Activated T-cell treated with anti-CD3 and anti-CD28 coated beads, Interleukin-2, amount 50 U/mL, for 24 hours (primary cell): ENCODE measurements at regions not wholly inside any gene's neighbourhood (a gene's known extent, or its start where the extent isn't known, plus 50 kb on each side); places are given as distances from the start of the nearest gene placed in this dataset.

Experiments used
- DNase-seq: peaks from one replicate; pipeline ENCODE4 v3.0.0-alpha.2; 2020
- H3K27ac Mint-ChIP-seq: 2 replicates; pipeline ENCODE4 v1.8.0; 2020; ENCODE audit warnings: mild to moderate bottlenecking, mixed read lengths
- H3K27me3 Mint-ChIP-seq: 2 replicates; pipeline ENCODE4 v1.8.0; 2020; ENCODE audit warnings: mixed read lengths
- H3K36me3 Mint-ChIP-seq: 2 replicates; pipeline ENCODE4 v1.8.0; 2020; ENCODE audit warnings: low read depth, mixed read lengths
- H3K4me1 Mint-ChIP-seq: 2 replicates; pipeline ENCODE4 v1.8.0; 2020; ENCODE audit warnings: low read depth, mixed read lengths
- H3K4me3 Mint-ChIP-seq: 2 replicates; pipeline ENCODE4 v1.8.0; 2020; ENCODE audit warnings: mild to moderate bottlenecking, moderate library complexity, mixed read lengths
- H3K9me3 Mint-ChIP-seq: 2 replicates; pipeline ENCODE4 v1.8.0; 2020; ENCODE audit warnings: mixed read lengths

DNA sequence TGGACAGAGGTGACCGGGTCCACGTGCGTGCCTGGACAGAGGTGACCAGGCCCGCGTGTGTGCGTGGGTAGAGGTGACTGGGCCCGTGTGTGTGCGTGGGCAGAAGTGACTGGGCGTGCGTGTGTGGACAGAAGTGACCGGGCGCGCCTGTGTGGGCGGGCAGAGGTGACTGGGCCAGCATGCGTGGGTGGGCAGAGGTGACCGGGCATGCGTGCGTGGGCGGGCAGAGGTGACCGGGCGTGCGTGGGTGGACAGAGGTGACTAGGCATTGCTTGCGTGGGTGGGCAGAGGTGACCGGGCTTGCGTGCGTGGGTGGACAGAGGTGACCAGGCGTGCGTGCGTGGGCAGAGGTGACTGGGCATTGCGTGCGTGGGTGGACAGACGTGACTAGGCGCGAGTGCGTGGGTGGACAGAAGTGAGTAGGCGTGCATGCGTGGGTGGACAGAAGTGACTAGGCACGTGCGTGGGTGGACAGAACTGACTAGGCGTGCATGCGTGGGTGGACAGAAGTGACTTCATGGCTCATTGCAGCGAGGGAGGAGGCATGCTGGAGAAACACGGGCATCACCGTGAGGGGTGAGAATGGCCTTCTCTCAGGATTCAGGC lies 254.1 kb upstream of the IRX4 start:
- peaks cover 3% of the 10 kb centered on the region for H3K9me3 Mint-ChIP-seq
- H3K4me1 Mint-ChIP-seq: peaks cover 3% of the 10 kb centered on the region
- H3K27ac Mint-ChIP-seq: no peak overlapping the region
- DNase-seq: no peak
- H3K36me3 Mint-ChIP-seq: no peaks in the 10 kb centered on the region
- no peak overlapping the region for H3K4me3 Mint-ChIP-seq
- H3K27me3 Mint-ChIP-seq: peaks cover 21% of the 10 kb centered on the region

- Mint-ChIP-seq H3K27ac (no peak overlapping the region), H3K36me3 (no peaks in the 10 kb centered on the region), H3K27me3 (peaks cover 22% of the 10 kb centered on the region), H3K9me3 (peaks cover 3% of the 10 kb centered on the region), H3K4me3 (no peak overlapping the region), H3K4me1 (peaks cover 3% of the 10 kb centered on the region)
- no peak for DNase-seq
Observed at GRCh38 chr5:2135833-2136232, 253.1 kb upstream of the IRX4 start.

- Mint-ChIP-seq H3K36me3 (no peaks in the 10 kb centered on the region), H3K4me1 (peaks cover 3% of the 10 kb centered on the region), H3K27ac (no peak overlapping the region), H3K27me3 (peaks cover 21% of the 10 kb centered on the region), H3K4me3 (no peak overlapping the region), H3K9me3 (peaks cover 3% of the 10 kb centered on the region)
- DNase-seq: no peak
Observed at GRCh38 chr5:2135354-2135753, 252.6 kb upstream of the IRX4 start.

DNA sequence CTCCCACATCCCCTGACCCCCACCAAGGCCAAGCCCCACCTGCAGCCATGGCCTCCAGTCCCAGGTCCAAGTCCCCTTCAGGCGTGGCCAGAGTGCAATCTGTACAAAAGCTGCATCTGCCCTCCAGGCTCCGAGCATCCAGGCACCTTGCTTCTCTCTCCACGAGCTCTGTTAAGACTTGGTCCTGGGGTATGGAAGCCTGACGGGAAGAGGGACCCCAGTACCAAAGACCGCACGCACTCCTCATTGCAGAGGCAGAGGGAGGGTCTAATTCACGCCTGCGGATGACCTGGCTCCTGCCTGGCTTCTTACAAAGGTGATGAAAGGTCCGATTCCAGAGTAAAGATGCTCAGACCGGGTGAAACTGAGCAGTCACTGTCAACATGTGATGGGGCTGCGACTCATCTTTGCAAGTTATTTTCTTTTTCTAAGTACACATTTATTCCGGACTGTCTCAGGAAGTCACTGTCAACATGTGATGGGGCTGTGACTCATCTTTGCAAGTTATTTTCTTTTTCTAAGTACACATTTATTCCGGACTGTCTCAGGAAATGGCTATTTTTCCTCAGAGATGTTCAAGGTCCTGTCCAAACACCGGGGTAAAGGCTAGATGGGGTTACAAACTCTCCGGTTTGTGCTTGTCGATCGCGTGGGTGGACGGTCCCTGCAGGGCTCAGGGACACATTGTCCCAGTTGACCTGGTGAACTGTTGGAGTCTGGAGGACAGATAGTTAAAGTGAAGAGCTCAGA lies 252.0 kb upstream of the IRX4 start:
- no peak overlapping the region for H3K27ac Mint-ChIP-seq
- peaks cover 20% of the 10 kb centered on the region for H3K27me3 Mint-ChIP-seq
- H3K4me1 Mint-ChIP-seq: peaks cover 3% of the 10 kb centered on the region
- no peak for DNase-seq
- H3K36me3 Mint-ChIP-seq: no peaks in the 10 kb centered on the region
- H3K9me3 Mint-ChIP-seq: peaks cover 3% of the 10 kb centered on the region
- H3K4me3 Mint-ChIP-seq: no peak overlapping the region

DNA sequence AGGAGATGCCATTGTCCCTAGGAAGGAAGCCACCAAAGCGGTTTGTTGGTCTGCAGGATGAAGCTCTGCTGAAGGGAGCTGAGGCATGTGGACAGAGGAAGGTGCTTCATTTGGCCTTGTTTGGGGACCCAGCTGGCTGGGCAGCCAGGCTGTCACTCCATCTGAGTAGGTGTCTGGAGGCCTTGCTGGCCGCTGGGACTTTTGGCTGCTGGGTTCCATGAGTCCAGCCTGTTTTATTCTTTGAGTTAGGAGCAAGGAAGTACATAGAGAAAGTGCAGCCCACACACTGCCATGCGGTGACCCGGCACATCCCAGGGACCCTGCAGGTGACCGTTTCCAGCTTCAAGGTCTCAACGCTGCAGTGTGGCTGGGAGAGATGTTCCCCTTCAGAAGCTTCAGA lies 251.2 kb upstream of the IRX4 start:
- Mint-ChIP-seq H3K9me3 (peaks cover 3% of the 10 kb centered on the region), H3K4me3 (no peak overlapping the region), H3K4me1 (peaks cover 3% of the 10 kb centered on the region), H3K36me3 (no peaks in the 10 kb centered on the region), H3K27me3 (peaks cover 15% of the 10 kb centered on the region), H3K27ac (no peak overlapping the region)
- DNase-seq: no peak

DNA sequence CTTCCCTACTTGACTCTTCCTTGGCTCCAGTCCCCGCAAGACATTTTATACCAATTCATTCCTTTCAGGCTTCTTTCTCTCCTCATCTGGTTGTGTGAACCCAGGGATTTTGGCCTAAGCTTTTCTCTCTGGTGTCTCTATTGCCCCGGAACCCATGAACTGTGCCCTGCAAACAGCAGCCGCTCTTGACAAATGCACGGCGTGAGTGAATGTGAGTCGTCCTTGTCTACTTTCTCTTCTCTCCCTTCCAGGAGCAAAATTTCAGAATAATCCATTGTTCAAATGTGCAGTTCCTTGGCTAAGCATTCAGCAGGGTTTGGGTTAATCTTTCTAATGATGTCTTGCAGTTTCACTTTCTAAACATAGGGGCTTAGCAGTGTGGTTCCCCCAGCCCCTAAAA lies 250.4 kb upstream of the IRX4 start:
- no peak overlapping the region for H3K27ac Mint-ChIP-seq
- no peak for DNase-seq
- peaks cover 11% of the 10 kb centered on the region for H3K27me3 Mint-ChIP-seq
- H3K4me1 Mint-ChIP-seq: peaks cover 3% of the 10 kb centered on the region
- no peaks in the 10 kb centered on the region for H3K36me3 Mint-ChIP-seq
- no peak overlapping the region for H3K4me3 Mint-ChIP-seq
- H3K9me3 Mint-ChIP-seq: peaks cover 3% of the 10 kb centered on the region

DNA sequence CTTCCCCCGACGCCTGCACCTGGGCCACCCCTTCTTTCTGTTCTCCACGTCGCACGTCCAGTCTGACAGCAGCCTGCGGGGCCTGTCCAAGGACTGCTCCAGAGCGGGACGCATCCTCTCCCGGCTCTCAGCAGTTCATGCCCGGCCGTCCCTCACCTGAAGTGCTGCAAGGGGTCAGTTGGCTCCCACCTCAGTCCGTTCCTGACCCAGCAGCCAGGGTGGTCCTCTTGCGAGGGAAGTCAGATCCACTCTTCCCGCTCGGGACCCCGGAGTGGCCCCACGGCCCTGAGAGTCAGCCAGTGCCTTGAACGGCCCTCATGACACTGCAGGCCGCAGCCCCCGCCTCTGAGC lies 249.7 kb upstream of the IRX4 start:
- Mint-ChIP-seq H3K27ac (no peak overlapping the region), H3K4me3 (no peak overlapping the region), H3K36me3 (no peaks in the 10 kb centered on the region), H3K27me3 (peaks cover 11% of the 10 kb centered on the region), H3K4me1 (peaks cover 3% of the 10 kb centered on the region), H3K9me3 (peaks cover 3% of the 10 kb centered on the region)
- no peak for DNase-seq

GRCh38 chr5:2131826-2132496 lies 249.2 kb upstream of the IRX4 start:
- Mint-ChIP-seq H3K9me3 (peaks cover 3% of the 10 kb centered on the region), H3K27me3 (peaks cover 11% of the 10 kb centered on the region), H3K36me3 (no peaks in the 10 kb centered on the region), H3K4me3 (no peak overlapping the region), H3K27ac (no peak overlapping the region), H3K4me1 (peaks cover 3% of the 10 kb centered on the region)
- no peak for DNase-seq

DNA sequence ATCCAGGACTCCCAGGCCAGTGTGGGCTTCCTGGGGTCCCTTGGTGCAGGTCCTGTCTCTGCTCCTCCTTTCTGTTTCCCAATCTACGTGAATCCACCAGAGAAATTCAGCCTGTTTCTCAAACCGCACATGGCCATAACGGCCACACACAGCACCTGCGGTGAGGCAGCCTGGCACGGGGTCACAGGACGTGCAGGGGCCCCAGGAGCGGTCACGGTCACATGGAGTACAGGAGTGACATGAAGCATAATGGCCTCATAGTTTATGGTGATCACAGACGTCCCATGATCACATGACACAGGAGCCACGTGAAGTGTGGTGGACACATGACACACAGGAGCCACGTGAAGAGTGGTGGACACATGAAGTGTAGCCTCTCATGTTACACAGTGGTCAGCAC lies 248.5 kb upstream of the IRX4 start:
- peaks cover 14% of the 10 kb centered on the region for H3K27me3 Mint-ChIP-seq
- no peaks in the 10 kb centered on the region for H3K4me1 Mint-ChIP-seq
- no peaks in the 10 kb centered on the region for H3K36me3 Mint-ChIP-seq
- no peak for DNase-seq
- H3K9me3 Mint-ChIP-seq: no peaks in the 10 kb centered on the region
- H3K4me3 Mint-ChIP-seq: no peak overlapping the region
- no peak overlapping the region for H3K27ac Mint-ChIP-seq

- no peak for DNase-seq
- H3K9me3 Mint-ChIP-seq: no peaks in the 10 kb centered on the region
- H3K27ac Mint-ChIP-seq: no peak overlapping the region
- no peaks in the 10 kb centered on the region for H3K4me1 Mint-ChIP-seq
- peaks cover 23% of the 10 kb centered on the region for H3K27me3 Mint-ChIP-seq
- H3K36me3 Mint-ChIP-seq: no peaks in the 10 kb centered on the region
- no peak overlapping the region for H3K4me3 Mint-ChIP-seq
Observed at GRCh38 chr5:2130361-2130760, 247.6 kb upstream of the IRX4 start.

DNA sequence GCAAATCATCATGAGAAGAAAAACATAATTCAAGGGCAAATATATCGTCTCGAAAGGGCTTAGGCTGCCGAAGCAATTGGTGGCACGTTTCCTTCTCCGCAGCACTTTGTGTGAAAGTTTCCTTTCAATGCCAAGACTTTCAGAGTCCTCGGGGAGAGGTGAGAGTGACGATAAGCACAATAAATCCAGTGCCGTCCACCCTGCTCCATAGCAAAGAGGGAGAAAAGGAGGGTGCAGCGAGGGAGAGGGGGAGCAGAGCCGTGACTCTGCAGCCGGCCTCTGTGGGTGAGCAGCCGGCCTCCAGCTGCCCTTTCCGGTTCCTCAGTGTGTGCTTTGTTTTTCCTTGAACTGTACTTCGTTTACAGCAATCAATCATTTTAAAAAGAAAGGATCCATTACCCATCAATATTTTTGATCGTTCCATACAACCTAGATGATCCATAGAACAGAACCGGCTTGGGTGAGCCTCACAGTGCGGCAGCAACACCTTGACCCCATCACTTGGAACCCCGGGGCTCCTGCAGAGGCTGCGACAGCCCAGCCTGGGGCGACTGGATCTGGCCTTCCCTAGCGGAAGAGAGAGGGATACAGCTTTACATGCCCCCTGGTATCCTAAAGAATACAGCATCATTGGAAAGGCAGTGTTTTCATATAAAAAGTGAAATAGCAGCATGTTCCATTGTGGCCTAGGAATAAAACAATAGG lies 247.0 kb upstream of the IRX4 start:
- no peak overlapping the region for H3K4me3 Mint-ChIP-seq
- H3K36me3 Mint-ChIP-seq: no peaks in the 10 kb centered on the region
- no peak for DNase-seq
- no peaks in the 10 kb centered on the region for H3K4me1 Mint-ChIP-seq
- no peak overlapping the region for H3K27ac Mint-ChIP-seq
- peaks cover 24% of the 10 kb centered on the region for H3K27me3 Mint-ChIP-seq
- H3K9me3 Mint-ChIP-seq: no peaks in the 10 kb centered on the region

DNA sequence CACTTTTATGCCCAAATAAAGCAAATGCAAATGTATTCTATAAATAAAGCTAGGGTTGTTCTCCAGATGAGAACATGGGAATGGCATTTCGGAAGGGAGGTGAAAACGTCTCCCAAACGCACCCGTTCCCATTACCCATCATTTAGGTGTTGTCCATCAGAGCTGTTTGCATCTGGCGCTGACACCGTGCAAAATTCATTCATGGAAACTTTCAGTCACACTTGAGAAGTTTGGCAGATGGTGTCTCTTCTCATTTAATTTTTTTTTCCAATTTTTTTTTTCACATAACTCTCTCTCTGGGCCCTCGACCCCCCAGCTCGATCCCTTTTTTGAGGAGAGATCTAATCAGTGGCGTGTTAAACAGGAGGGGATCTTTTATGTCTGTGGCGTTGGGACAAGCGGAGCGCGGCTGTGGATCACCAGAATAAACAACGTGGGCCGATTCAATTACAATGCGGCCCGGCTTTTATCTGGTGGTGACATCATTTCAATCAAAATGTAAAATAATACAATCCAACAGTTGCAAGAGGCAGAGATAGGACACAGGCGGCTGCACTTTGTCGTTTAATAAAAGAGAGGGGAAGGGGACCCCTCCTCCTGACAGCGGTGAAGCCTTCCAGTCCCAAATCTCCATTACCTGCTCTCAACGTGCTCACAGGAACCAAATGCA lies 246.1 kb upstream of the IRX4 start:
- Mint-ChIP-seq H3K4me3 (no peak overlapping the region), H3K36me3 (no peaks in the 10 kb centered on the region), H3K27me3 (peaks cover 24% of the 10 kb centered on the region), H3K9me3 (no peaks in the 10 kb centered on the region), H3K27ac (no peak overlapping the region), H3K4me1 (no peaks in the 10 kb centered on the region)
- no peak for DNase-seq

DNA sequence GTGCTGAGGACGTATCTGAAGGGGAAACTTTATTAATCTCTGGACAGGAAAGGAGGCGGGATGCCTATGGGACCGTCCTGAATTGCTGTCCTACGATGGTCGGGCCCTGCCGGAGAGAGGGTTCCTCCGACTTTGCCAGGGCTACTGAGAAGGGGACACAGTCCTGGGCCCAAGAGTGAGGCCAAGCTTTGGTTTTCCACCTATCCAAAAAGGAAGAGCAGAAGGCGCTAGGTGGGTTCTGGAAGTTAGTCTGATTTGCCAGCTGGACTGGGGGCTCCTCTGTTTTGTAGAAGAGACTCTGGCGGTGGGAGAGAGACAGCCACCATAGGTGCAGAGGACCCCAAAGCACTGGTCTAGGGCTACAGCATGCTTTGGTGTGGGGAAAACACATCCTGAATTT lies 243.8 kb upstream of the IRX4 start:
- H3K36me3 Mint-ChIP-seq: no peaks in the 10 kb centered on the region
- DNase-seq: no peak
- H3K9me3 Mint-ChIP-seq: peaks cover 5% of the 10 kb centered on the region
- H3K4me1 Mint-ChIP-seq: no peaks in the 10 kb centered on the region
- no peak overlapping the region for H3K27ac Mint-ChIP-seq
- H3K4me3 Mint-ChIP-seq: no peak overlapping the region
- peaks cover 27% of the 10 kb centered on the region for H3K27me3 Mint-ChIP-seq

DNA sequence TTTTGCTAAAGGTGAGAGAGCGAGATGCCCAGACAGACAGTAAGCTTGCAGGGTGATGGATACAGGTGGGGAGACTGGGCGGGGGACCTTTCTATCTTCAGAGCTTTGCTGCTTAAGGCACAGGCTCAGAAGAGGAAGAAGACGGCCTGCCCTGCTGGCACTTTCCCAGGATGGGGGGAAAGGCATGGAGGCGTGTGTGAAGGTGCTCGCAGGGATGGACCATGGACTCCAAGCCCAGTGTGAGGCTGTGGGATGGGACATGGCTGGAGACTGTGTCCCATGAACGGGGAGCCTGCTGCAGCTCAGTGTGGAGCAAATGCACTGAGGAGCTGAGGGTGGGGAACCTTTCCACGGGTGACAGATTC lies 243.2 kb upstream of the IRX4 start:
- Mint-ChIP-seq H3K4me1 (no peaks in the 10 kb centered on the region), H3K9me3 (peaks cover 7% of the 10 kb centered on the region), H3K36me3 (no peaks in the 10 kb centered on the region), H3K4me3 (no peak overlapping the region), H3K27ac (no peak overlapping the region), H3K27me3 (peaks cover 26% of the 10 kb centered on the region)
- no peak for DNase-seq
